ENCODE measurements at regions not wholly inside any gene's neighbourhood (a gene's known extent, or its start where the extent isn't known, plus 50 kb on each side); places are given as distances from the start of the nearest gene placed in this dataset.

DNA sequence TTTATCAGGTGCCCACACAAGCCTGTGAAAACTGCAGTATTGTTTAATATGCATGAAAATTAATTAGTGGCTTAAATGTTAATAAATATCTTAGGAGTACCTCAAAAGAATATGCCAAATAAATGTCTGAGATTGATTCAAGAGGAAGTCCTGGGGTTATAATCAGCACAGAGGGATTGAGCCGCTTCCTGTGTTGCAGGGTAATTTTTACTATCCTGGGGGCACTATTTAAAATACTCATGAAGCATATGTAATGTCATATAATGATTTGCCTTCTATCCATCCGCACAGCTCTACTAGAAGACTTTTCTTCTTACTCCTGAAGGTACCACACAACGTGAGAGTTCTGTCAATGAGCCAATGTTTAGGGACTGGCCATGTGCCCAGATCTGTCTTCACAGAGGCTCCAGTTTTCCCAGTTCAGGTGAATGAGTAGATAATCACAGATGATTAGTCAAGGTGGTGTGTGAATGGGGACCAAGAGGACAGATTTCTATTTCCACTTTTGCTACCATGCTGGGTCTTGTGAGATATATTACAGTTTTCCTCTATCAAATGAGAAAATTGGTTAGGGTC, 233.3 kb downstream of the USP46 start:
- TF ChIP-seq CTCF (IDR thresholded peaks at IDR 0.05): no peak
- no peak for TF ChIP-seq POLR2A (IDR thresholded peaks at IDR 0.05)

All from esophagus squamous epithelium (tissue), 4 donors.